ENCODE measurements at regions not wholly inside any gene's neighbourhood (a gene's known extent, or its start where the extent isn't known, plus 50 kb on each side); places are given as distances from the start of the nearest gene placed in this dataset.

DNA sequence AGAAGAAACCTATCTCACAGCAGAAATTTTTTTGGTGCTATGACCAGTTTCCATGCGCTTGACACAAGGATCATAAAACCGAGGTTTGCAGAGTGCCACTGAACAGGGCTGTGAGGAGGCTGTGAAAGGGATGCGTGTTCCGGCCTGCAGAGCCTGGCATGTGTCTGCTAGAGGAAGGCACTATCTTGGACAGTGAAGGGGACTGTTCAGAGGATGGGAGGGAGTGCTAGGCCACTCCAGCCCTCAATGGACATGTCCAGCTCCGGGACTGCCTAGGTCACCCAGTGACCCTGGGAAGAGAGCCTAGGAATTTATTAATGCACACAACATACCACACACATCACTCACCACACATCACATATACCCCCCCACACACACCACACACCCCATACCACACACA, 275.9 kb downstream of the GADD45G start:
- H3K27me3 ChIP-seq: no peaks in the 10 kb centered on the region
- DNase-seq: peak in 5 of 7 donors; percentile 5 to 40 (median 9)
- H3K27ac ChIP-seq: peak overlapping the region in 1 of 5 donors; percentile 72
- intact Hi-C loops (cut with DNase I): no loop called here
- H3K9me3 ChIP-seq (replicated peaks in 1 of 3): no peaks in the 10 kb centered on the region
- WGBS, 4 donors: 74 to 89% (median 82%) methylated on average over 4 to 5 of the region's 5 CpGs
- peaks cover 13 to 18% of the 10 kb centered on the region in 2 donors for H3K4me1 ChIP-seq (replicated peaks in 1 of 2)
- H3K4me3 ChIP-seq: no peak overlapping the region
- H3K36me3 ChIP-seq (replicated peaks in 1 of 2): no peaks in the 10 kb centered on the region
- TF ChIP-seq POLR2A (IDR thresholded peaks at IDR 0.05): no peak
- TF ChIP-seq, protein P1, sequence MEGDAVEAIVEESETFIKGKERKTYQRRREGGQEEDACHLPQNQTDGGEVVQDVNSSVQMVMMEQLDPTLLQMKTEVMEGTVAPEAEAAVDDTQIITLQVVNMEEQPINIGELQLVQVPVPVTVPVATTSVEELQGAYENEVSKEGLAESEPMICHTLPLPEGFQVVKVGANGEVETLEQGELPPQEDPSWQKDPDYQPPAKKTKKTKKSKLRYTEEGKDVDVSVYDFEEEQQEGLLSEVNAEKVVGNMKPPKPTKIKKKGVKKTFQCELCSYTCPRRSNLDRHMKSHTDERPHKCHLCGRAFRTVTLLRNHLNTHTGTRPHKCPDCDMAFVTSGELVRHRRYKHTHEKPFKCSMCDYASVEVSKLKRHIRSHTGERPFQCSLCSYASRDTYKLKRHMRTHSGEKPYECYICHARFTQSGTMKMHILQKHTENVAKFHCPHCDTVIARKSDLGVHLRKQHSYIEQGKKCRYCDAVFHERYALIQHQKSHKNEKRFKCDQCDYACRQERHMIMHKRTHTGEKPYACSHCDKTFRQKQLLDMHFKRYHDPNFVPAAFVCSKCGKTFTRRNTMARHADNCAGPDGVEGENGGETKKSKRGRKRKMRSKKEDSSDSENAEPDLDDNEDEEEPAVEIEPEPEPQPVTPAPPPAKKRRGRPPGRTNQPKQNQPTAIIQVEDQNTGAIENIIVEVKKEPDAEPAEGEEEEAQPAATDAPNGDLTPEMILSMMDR (IDR thresholded peaks at IDR 0.05): no peak

DNA sequence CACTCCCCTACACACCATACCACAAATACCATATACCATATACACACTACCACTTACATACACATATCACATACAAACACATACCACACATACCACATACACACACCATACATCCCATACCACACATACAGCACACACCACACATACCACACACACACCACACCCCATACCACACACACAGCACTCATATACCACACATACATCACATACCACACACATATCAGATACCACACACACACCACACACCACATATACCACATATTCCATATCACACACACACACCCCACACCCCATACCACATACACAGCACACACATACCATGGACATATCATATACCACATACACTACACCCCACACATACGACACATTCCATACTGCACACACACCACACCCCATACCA, 276.6 kb downstream of the GADD45G start:
- Histone ChIP-seq H3K36me3 (replicated peaks in 1 of 2) (no peaks in the 10 kb centered on the region), H3K9me3 (replicated peaks in 1 of 3) (no peaks in the 10 kb centered on the region), H3K4me1 (replicated peaks in 1 of 2) (peaks cover 13 to 18% of the 10 kb centered on the region in 2 donors), H3K27ac (no peak overlapping the region), H3K27me3 (no peaks in the 10 kb centered on the region), H3K4me3 (no peak overlapping the region)
- WGBS, 4 donors: 88 to 100% (median 94%) methylated on average over 1 of the region's 1 CpG
- intact Hi-C loops (cut with DNase I): no loop called here
- no peak for TF ChIP-seq POLR2A (IDR thresholded peaks at IDR 0.05)
- TF ChIP-seq, protein P1 (IDR thresholded peaks at IDR 0.05): no peak
- peak in 1 of 7 donors; percentile 3 for DNase-seq

DNA sequence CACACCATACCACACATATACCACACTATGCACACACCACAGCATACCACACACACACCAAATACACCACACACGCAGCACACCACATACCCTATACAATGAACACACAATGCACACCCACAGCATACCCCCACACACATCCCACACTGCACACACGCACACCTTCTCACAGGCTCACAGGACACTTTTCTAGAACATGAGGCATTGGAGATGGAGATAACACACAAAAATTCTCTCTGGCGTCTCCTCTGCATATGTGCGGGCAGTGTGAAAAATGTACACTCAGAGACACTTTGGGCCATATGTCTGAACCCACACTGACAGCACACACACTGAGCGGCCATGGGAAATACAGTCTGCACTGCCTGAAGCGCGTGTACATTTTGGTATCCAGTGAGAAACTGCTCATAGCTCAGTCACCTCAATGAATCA, 278.1 kb downstream of the GADD45G start:
- H3K36me3 ChIP-seq (replicated peaks in 1 of 2): no peaks in the 10 kb centered on the region
- intact Hi-C loops (cut with DNase I): no loop called here
- TF ChIP-seq, protein P1 (IDR thresholded peaks at IDR 0.05): no peak
- no peak for TF ChIP-seq POLR2A (IDR thresholded peaks at IDR 0.05)
- no peaks in the 10 kb centered on the region for H3K9me3 ChIP-seq (replicated peaks in 1 of 3)
- H3K27me3 ChIP-seq: no peaks in the 10 kb centered on the region
- no peak overlapping the region for H3K4me3 ChIP-seq
- peaks cover 13 to 17% of the 10 kb centered on the region in 2 donors for H3K4me1 ChIP-seq (replicated peaks in 1 of 2)
- DNase-seq: peak in 1 of 7 donors; percentile 4
- WGBS, 4 donors: 90 to 96% (median 93%) methylated on average over 7 of the region's 7 CpGs
- no peak overlapping the region for H3K27ac ChIP-seq

DNA sequence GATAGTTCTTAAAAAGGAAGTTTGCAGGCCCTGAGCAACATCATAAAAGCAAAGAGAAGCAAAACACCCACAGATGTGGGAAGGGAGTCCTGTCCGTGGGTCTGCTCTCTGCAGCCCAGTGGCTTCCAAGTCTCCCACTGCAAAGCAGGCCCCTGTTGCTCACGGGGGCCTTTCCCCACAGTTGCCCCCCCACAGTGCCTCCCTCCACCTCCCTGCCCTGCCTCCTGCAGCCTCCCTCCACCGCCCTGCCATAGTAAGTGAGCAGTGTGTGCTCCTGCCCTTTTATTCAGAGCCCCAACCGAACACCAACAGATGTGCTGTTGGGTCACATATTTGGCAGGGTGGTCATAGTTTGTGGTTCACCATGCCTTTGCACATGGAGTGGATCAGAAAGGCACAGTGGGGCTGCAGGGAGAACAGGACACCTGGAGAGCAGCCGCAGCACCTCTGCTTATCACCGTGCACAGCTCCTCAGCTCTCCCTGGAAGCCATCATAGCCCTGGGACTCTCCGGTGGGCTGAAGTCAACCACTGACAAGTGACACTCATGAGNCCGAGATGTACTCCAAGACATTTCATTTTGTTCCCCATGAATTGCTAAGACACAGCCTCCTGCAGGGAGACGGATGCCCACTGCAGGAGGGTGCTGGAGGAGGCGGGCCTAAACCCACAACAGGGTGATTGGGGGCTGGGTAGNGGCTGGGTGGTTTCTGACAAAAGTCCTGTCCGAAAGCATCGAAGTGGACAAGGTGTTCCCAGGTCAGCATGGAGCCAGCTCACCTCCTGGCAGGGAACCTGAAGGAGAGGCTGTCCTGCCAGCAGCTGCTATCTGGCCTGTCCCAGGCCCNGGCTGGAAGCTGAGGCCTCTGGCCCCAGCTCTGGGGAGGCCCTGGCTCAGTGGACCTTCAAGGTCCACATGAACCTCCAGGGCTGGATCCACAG, 278.9 kb downstream of the GADD45G start:
- H3K9me3 ChIP-seq (replicated peaks in 1 of 3): no peaks in the 10 kb centered on the region
- WGBS, 4 donors: 93 to 97% (median 95%) methylated on average over 7 to 12 of the region's 12 CpGs
- TF ChIP-seq POLR2A (IDR thresholded peaks at IDR 0.05): no peak
- TF ChIP-seq, protein P1 (IDR thresholded peaks at IDR 0.05): no peak
- no peak overlapping the region for H3K27ac ChIP-seq
- DNase-seq: peak in 3 of 7 donors; percentile 13 to 45 (median 18)
- H3K4me3 ChIP-seq: no peak overlapping the region
- H3K27me3 ChIP-seq: no peaks in the 10 kb centered on the region
- H3K4me1 ChIP-seq (replicated peaks in 1 of 2): peaks cover 6 to 10% of the 10 kb centered on the region in 2 donors
- H3K36me3 ChIP-seq (replicated peaks in 1 of 2): no peaks in the 10 kb centered on the region
- intact Hi-C loops (cut with DNase I): no loop called here
